H9 (cell line): ENCODE measurements at regions not wholly inside any gene's neighbourhood (a gene's known extent, or its start where the extent isn't known, plus 50 kb on each side); places are given as distances from the start of the nearest gene placed in this dataset.

Experiments
- DNase-seq: peaks from one replicate; pipeline ENCODE4 v3.0.0-alpha.2; 2017
- H2AFZ ChIP-seq: one replicate; pipeline ENCODE4 v1.6.1; 2013; ENCODE audit warnings: mild to moderate bottlenecking, low read length, control low read depth, moderate library complexity
- H2AK5ac ChIP-seq: 2 replicates; pipeline ENCODE4 v1.6.1; 2013; ENCODE audit warnings: low read length, control low read depth, mixed read lengths; ENCODE audit not compliant: insufficient read length
- H2BK120ac ChIP-seq: one replicate; pipeline ENCODE4 v1.6.1; 2013; ENCODE audit warnings: low read depth, mild to moderate bottlenecking, low read length, control low read depth, inconsistent platforms; ENCODE audit not compliant: poor library complexity, severe bottlenecking
- H2BK12ac ChIP-seq: 2 replicates; pipeline ENCODE4 v1.6.1; 2013; ENCODE audit warnings: low read length, control low read depth, mixed read lengths, low read depth; ENCODE audit not compliant: insufficient read length
- H2BK15ac ChIP-seq: 2 replicates; pipeline ENCODE4 v1.6.1; 2013; ENCODE audit warnings: low read depth, low read length, control low read depth
- H2BK20ac ChIP-seq: one replicate; pipeline ENCODE4 v1.6.1; 2013; ENCODE audit warnings: low read depth, mild to moderate bottlenecking, low read length, control low read depth, inconsistent platforms; ENCODE audit not compliant: poor library complexity, severe bottlenecking
- H2BK5ac ChIP-seq: 2 replicates; pipeline ENCODE4 v1.6.1; 2013; ENCODE audit warnings: low read length, control low read depth, mixed read lengths; ENCODE audit not compliant: insufficient read length
- H3K14ac ChIP-seq: 2 replicates; pipeline ENCODE4 v1.6.1; 2013; ENCODE audit warnings: low read length, control low read depth; ENCODE audit not compliant: insufficient read depth
- H3K18ac ChIP-seq: 2 replicates; pipeline ENCODE4 v1.6.1; 2013; ENCODE audit warnings: low read depth, mild to moderate bottlenecking, mixed read lengths, low read length, control low read depth; ENCODE audit not compliant: insufficient read length
- H3K23ac ChIP-seq: 2 replicates; pipeline ENCODE4 v1.6.1; 2013; ENCODE audit warnings: low read length, control low read depth, mixed read lengths, low read depth; ENCODE audit not compliant: insufficient read length
- H3K23me2 ChIP-seq: 2 replicates; pipeline ENCODE4 v1.6.1; 2013; ENCODE audit warnings: low read depth, mild to moderate bottlenecking, mixed read lengths, low read length, control low read depth; ENCODE audit not compliant: insufficient read length, poor library complexity, severe bottlenecking
- H3K27ac ChIP-seq: 2 replicates; pipeline ENCODE4 v1.5.1; 2013; ENCODE audit warnings: low read length, control low read depth, mixed read lengths, low read depth; ENCODE audit not compliant: insufficient read length
- H3K27me3 ChIP-seq: 2 replicates; pipeline ENCODE4 v1.6.1; 2013; ENCODE audit warnings: low read length, control low read depth, inconsistent platforms; ENCODE audit not compliant: insufficient read depth
- H3K4ac ChIP-seq: 2 replicates; pipeline ENCODE4 v1.6.1; 2013; ENCODE audit warnings: low read depth, mild to moderate bottlenecking, control low read depth, inconsistent platforms, low read length, moderate library complexity
- H3K4me1 ChIP-seq: 2 replicates; pipeline ENCODE4 v1.6.1; 2013; ENCODE audit warnings: low read length, control low read depth, inconsistent platforms; ENCODE audit not compliant: insufficient read depth
- H3K4me2 ChIP-seq: 2 replicates; pipeline ENCODE4 v1.6.1; 2013; ENCODE audit warnings: low read length, control low read depth, mixed read lengths; ENCODE audit not compliant: insufficient read length, insufficient read depth
- H3K56ac ChIP-seq: 2 replicates; pipeline ENCODE4 v1.6.1; 2013; ENCODE audit warnings: low read depth, mild to moderate bottlenecking, mixed read lengths, low read length, control low read depth; ENCODE audit not compliant: insufficient read length
- H3K79me1 ChIP-seq: 2 replicates; pipeline ENCODE4 v1.6.1; 2013; ENCODE audit warnings: low read depth, mild to moderate bottlenecking, moderate library complexity, low read length, control low read depth, inconsistent platforms; ENCODE audit not compliant: insufficient read depth, poor library complexity, severe bottlenecking
- H3K79me2 ChIP-seq: 2 replicates; pipeline ENCODE4 v1.6.1; 2013; ENCODE audit warnings: low read length, control low read depth, inconsistent platforms; ENCODE audit not compliant: insufficient read depth
- H3K9ac ChIP-seq: 2 replicates; pipeline ENCODE4 v1.6.1; 2013; ENCODE audit warnings: low read length, control low read depth, mixed read lengths; ENCODE audit not compliant: insufficient read length; ENCODE audit errors: extremely low read depth
- H3K9me3 ChIP-seq: one replicate; pipeline ENCODE4 v1.6.1; 2013; ENCODE audit warnings: low read depth, low read length, inconsistent platforms; ENCODE audit not compliant: control insufficient read depth
- H3T11ph ChIP-seq: one replicate; pipeline ENCODE4 v1.6.1; 2013; ENCODE audit warnings: mild to moderate bottlenecking, low read length, control low read depth, inconsistent platforms
- H4K20me1 ChIP-seq: one replicate; pipeline ENCODE4 v1.6.1; 2013; ENCODE audit not compliant: control insufficient read depth, insufficient read length, insufficient read depth
- H4K5ac ChIP-seq: 2 replicates; pipeline ENCODE4 v1.6.1; 2013; ENCODE audit warnings: low read depth, mild to moderate bottlenecking, mixed read lengths, low read length, control low read depth; ENCODE audit not compliant: insufficient read length
- H4K8ac ChIP-seq: replicated peaks from 2 replicates; pipeline ENCODE4 v1.6.1; 2013; ENCODE audit warnings: low read length, control low read depth, mixed read lengths, low read depth; ENCODE audit not compliant: insufficient read length
- H4K91ac ChIP-seq: 2 replicates; pipeline ENCODE4 v1.6.1; 2013; ENCODE audit warnings: low read depth, mild to moderate bottlenecking, moderate library complexity, mixed read lengths, low read length, control low read depth; ENCODE audit not compliant: insufficient read length
- H3K27ac Mint-ChIP-seq, 3 experiments: 2 replicates in 2 of 3; 3 replicates in 1 of 3; pipeline ENCODE4 v1.8.0; 2020 to 2021; ENCODE audit warnings: mixed read lengths in 3 of 3, mild to moderate bottlenecking in 1 of 3, moderate library complexity in 1 of 3
- H3K27me3 Mint-ChIP-seq: 2 replicates; pipeline ENCODE4 v1.8.0; 2021; ENCODE audit warnings: low read depth, mild to moderate bottlenecking, moderate library complexity, mixed read lengths
- H3K36me3 Mint-ChIP-seq, 3 experiments: 2 replicates in 2 of 3; 3 replicates in 1 of 3; pipeline ENCODE4 v1.8.0; 2020 to 2021; ENCODE audit warnings: low read depth in 3 of 3, mixed read lengths in 3 of 3; ENCODE audit not compliant: insufficient read depth in 1 of 3
- H3K4me1 Mint-ChIP-seq, 2 experiments: 2 replicates each; pipeline ENCODE4 v1.8.0; 2020; ENCODE audit warnings: mixed read lengths in 2 of 2
- H3K4me3 Mint-ChIP-seq, 2 experiments: 2 replicates in 1 of 2; 3 replicates in 1 of 2; pipeline ENCODE4 v1.8.0; 2020 to 2021; ENCODE audit warnings: mild to moderate bottlenecking in 2 of 2, mixed read lengths in 2 of 2, moderate library complexity in 1 of 2
- H3K9me3 Mint-ChIP-seq, 2 experiments: 2 replicates in 1 of 2; 3 replicates in 1 of 2; pipeline ENCODE4 v1.8.0; 2020; ENCODE audit warnings: mild to moderate bottlenecking in 2 of 2, mixed read lengths in 2 of 2, moderate library complexity in 1 of 2
- CTCF ChIP-seq: fragments of 200-600 bp; sonication (generic); conservative IDR thresholded peaks from 3 replicates; pipeline ENCODE4 v1.8.0; 2021; ENCODE audit warnings: antibody characterized with exemption, mild to moderate bottlenecking
- WGBS: extraction: QIAGEN DNeasy Blood & Tissue Kit; methylation state at CpG from one replicate; pipeline ENCODE4 v1.1.7; 2013; ENCODE audit warnings: missing lambda C conversion rate, low lambda C conversion rate, mixed read lengths; ENCODE audit not compliant: insufficient read length; ENCODE audit errors: extremely low coverage; 5-methylcytosine and 5-hydroxymethylcytosine counted together

GRCh38 chr10:34875061-34875460 is 60.0 kb upstream of the PARD3 start:
- no peak overlapping the region for H2BK20ac ChIP-seq
- peak overlapping the region; percentile 22 for H2AFZ ChIP-seq
- H3K23ac ChIP-seq = no peak overlapping the region
- no peaks in the 10 kb centered on the region for H4K20me1 ChIP-seq
- Mint-ChIP-seq H3K27ac (no peak overlapping the region), H3K4me1 (peaks cover 5 to 7% of the 10 kb centered on the region in 2 experiments; a peak in 3 of 4 replicates), H3K36me3 (no peaks in the 10 kb centered on the region), H3K27me3 (no peaks in the 10 kb centered on the region; the same call in 1 of the 2 replicates), H3K4me3 (no peak overlapping the region), H3K9me3 (no peaks in the 10 kb centered on the region)
- H3K14ac ChIP-seq = no peak overlapping the region
- H3K4me2 ChIP-seq = no peak overlapping the region
- no peak overlapping the region for H3K18ac ChIP-seq
- no peaks in the 10 kb centered on the region for H3K27me3 ChIP-seq
- H2BK15ac ChIP-seq = no peak overlapping the region
- H3K23me2 ChIP-seq = no peaks in the 10 kb centered on the region
- H2BK5ac ChIP-seq = no peak overlapping the region
- no peak overlapping the region for H2BK12ac ChIP-seq
- no peak overlapping the region for H3K56ac ChIP-seq
- DNase-seq = no peak
- H4K91ac ChIP-seq = no peak overlapping the region
- no peak overlapping the region for H3K27ac ChIP-seq
- H3K4ac ChIP-seq = no peak overlapping the region
- H3K4me1 ChIP-seq = no peaks in the 10 kb centered on the region
- TF ChIP-seq CTCF = no peak
- no peak overlapping the region for H4K5ac ChIP-seq
- H3K79me1 ChIP-seq = no peaks in the 10 kb centered on the region
- H4K8ac ChIP-seq = no peak overlapping the region
- H3K9ac ChIP-seq = no peak overlapping the region
- no peak overlapping the region for H2AK5ac ChIP-seq
- no peak overlapping the region for H2BK120ac ChIP-seq
- no peaks in the 10 kb centered on the region for H3K79me2 ChIP-seq
- WGBS = no CpG with 5 or more reads among the region's 11 CpGs
- H3K9me3 ChIP-seq = no peaks in the 10 kb centered on the region
- no peak overlapping the region for H3T11ph ChIP-seq
